Activated CD8-positive, alpha-beta memory T cell treated with anti-CD3 and anti-CD28 coated beads, Interleukin-2, amount 50 U/mL, for 1 hour (primary cell): ENCODE measurements at regions not wholly inside any gene's neighbourhood (a gene's known extent, or its start where the extent isn't known, plus 50 kb on each side); places are given as distances from the start of the nearest gene placed in this dataset.

Experiments used
- DNase-seq: peaks from one replicate; pipeline ENCODE4 v3.0.0-alpha.2; 2020; ENCODE audit errors: extremely low read depth

DNA sequence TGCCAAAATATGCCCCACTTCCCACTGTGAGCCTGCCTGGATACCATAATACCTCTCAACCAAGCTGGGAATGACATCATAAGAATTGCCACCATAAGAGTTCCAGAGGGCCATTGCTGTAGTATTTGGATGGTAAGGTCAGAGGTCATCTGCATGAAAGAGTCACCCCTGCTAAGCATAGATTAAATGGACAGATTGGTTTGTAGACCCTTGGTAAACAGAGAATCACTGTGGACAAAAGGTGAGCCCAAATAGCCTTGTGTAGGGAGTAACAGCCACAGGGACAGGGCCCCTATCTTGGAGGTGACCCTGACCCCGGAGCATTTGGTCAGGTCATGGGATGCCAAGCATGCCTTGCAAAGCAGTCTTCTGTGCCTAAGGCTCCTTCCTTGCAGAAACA, 129.7 kb downstream of the GPAM start:
- no peak for DNase-seq

GRCh38 chr10:112054516-112054915, 129.0 kb downstream of the GPAM start:
- no peak for DNase-seq

DNA sequence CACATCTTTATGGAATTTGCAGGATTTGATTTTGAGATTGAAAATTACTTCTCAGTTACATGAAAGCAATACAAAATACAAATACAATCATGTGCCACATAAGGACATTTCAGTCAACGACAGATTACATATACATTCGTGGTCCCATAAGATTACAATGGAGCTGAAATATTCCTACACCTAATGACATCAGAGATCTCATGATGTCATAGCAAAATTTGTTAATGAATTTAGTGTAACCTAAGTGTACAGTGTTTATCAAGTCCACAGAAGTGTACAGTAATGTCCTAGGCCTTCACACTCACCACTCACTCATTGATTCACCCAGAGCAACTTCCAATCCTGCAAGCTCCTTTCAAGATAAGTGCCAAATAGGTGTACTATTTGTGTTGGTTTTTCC, 126.5 kb downstream of the GPAM start:
- no peak for DNase-seq

DNA sequence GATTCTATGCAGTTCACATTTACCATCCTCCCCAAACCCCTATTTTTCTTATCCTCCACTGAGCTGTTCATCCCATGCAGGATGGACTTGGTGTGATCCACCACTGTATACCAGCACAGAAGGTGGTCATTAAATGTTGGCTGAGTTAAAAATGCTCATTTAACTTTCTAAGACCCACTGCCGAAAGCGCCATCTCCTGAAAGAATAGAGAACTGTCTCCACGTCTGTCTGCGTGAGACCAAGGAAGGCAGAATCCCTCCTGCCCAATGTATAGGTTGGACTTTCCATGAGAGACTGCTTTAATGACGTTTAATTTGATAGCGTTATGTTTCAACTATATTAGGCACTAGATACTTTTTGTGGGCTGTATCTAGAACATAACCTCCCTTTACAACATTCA, 124.3 kb downstream of the GPAM start:
- no peak for DNase-seq

DNA sequence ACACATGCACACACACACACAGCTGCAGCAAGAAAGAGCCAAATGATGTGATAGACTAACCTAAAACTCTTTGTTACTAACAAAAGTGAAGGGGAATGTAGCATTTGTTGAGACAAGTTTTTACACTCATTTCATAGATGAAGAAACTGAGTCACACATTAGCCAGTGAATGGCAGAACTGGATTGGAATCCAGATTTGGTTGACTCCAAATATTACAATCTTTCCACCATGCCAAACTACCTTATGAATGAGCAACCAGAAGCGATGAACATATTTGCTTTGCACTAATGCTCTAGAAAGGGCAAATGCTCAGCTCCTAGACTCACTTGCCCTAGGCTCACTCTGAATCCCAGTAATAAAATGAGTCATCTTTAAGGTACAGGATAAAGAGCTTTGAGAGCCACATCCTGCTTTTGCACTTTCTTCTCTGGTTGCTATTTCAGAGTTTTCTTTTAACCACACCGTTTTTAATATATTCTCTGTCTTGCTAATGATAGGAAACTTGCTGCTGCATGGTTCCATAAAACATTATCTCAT, 111.9 kb downstream of the GPAM start:
- no peak for DNase-seq

DNA sequence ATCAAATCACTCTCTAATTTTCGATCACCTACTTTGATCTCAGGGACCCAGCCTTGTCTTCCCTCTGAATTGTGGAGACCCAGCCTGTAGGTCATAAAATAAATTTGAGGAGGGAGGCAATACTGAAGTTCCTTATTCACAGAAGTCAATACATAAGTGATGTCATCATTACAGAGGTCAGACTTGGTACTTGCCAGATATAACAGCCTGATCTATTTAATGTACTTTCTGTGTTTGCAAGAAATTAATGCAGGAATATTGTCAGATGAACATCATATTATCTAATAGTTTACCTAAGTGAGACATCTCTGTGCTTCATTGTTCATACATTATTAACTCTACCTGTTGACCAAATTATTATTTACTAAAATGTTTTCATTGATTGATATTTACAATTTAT, 105.6 kb downstream of the GPAM start:
- no peak for DNase-seq

- no peak for DNase-seq
Observed at GRCh38 chr10:112080231-112080630, 103.3 kb downstream of the GPAM start.

- DNase-seq, result no peak
Observed at GRCh38 chr10:112082120-112082519, 101.4 kb downstream of the GPAM start.

GRCh38 chr10:112083472-112083871, 100.1 kb downstream of the GPAM start:
- DNase-seq, result no peak

GRCh38 chr10:112087953-112088456, 95.6 kb downstream of the GPAM start:
- no peak for DNase-seq

- no peak for DNase-seq
Observed at GRCh38 chr10:112091703-112092102, 91.9 kb downstream of the GPAM start.

- DNase-seq, result no peak
Observed at GRCh38 chr10:112092519-112092918, 91.0 kb downstream of the GPAM start.

DNA sequence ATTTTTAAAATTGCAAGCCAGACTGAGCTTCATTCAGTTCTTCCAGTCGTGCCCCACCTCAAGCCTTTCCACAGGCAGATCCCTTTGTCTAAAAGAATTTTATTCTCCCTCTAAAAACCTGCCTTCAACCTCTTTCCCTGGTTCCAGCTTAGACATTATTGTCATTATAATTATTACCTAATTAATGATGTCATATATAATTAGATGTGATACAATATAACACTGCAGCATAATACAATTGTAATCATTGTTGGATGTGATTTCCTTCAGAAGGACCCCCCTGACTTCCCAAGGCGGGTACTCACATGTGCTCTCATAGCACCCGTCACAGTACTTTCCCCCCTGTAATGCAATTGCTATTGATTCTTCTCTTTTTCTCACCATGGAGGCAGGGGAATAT, 88.6 kb downstream of the GPAM start:
- DNase-seq, result no peak

DNA sequence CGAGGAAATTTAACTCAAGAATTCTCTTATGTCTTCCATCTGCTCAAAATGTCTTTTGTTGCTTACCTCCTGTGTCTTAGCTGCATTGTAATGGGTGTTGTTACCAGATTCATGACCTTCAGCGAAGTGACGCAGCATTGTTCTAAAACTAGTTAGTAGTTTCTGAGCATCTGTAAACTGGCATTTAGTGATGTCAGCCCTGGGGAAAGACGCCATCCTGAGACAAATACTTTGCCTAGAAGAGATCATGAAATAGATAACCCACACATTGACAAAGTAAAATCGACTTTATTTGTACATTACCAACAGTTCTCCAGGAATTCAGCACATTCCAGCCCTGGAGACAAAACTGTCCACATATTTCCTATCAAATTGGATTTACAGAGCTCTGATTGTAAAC, 87.8 kb downstream of the GPAM start:
- DNase-seq, result no peak

DNA sequence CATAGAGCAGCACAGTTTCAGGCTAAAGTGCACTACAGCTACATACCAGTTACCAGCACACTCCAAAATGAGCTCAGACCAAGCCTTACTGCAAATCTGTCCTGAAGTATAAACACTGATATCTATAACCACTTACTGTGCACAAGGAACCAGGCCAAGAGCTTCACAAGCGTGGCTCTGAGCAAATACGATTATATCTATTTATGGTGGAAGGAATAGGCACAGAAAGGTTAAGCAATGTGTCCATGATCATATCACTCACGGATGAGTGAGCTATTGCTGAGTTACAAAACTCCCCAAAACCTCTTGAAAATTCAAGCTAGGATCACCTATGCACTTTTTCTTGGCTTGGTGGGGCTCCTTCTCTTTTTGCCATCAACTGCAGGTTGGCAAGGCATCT, 84.9 kb downstream of the GPAM start:
- DNase-seq, result no peak
